ENCODE measurements at regions not wholly inside any gene's neighbourhood (a gene's known extent, or its start where the extent isn't known, plus 50 kb on each side); places are given as distances from the start of the nearest gene placed in this dataset.

- ATAC-seq (no peak), DNase-seq (ENCODE audit: low spot score) (no peak)
- no peak overlapping the region for H2AFZ ChIP-seq
- H3K4me3 ChIP-seq: no peak overlapping the region
- Mint-ChIP-seq H3K27me3 (ENCODE audit: insufficient read depth, low read depth, poor library complexity) (peaks cover 2% of the 10 kb centered on the region), H3K27ac (no peak overlapping the region), H3K4me1 (peaks cover 8% of the 10 kb centered on the region; the same call in 2 of the 3 replicates), H3K36me3 (ENCODE audit: low read depth) (no peaks in the 10 kb centered on the region), H3K4me3 (no peak overlapping the region), H3K9me3 (no peaks in the 10 kb centered on the region; the same call in 1 of the 3 replicates)
- no peaks in the 10 kb centered on the region for H3K27me3 ChIP-seq (ENCODE audit: insufficient read depth)
- no peaks in the 10 kb centered on the region for H4K20me1 ChIP-seq (replicated peaks; ENCODE audit: insufficient read depth)
- no peaks in the 10 kb centered on the region for H3K9me2 ChIP-seq (ENCODE audit: insufficient read depth)
- TF ChIP-seq STAT1 (IDR thresholded peaks at IDR 0.05; ENCODE audit: unreplicated experiment) (no peak), POLR2AphosphoS5 (IDR thresholded peaks at IDR 0.05; ENCODE audit: low read depth) (no peak), JUNB (IDR thresholded peaks at IDR 0.05; ENCODE audit: unreplicated experiment) (no peak), ZNF462 (CRISPR knock-in tag; IDR thresholded peaks at IDR 0.05) (no peak), CREB1 (CRISPR knock-in tag; IDR thresholded peaks at IDR 0.05; ENCODE audit: low read depth) (no peak), NANOG (IDR thresholded peaks at IDR 0.05; ENCODE audit: borderline replicate concordance) (no peak), ETS1 (IDR thresholded peaks at IDR 0.05) (no peak), ZNF114 (CRISPR knock-in tag; IDR thresholded peaks at IDR 0.05) (no peak), EZH2phosphoT487 (IDR thresholded peaks at IDR 0.05; ENCODE audit: unreplicated experiment) (no peak), ZNF331 (CRISPR knock-in tag; IDR thresholded peaks at IDR 0.05; ENCODE audit: low read depth) (no peak), EZH2 (IDR thresholded peaks at IDR 0.05; ENCODE audit: low read depth, unreplicated experiment) (no peak)
- TF ChIP-seq, protein P1, sequence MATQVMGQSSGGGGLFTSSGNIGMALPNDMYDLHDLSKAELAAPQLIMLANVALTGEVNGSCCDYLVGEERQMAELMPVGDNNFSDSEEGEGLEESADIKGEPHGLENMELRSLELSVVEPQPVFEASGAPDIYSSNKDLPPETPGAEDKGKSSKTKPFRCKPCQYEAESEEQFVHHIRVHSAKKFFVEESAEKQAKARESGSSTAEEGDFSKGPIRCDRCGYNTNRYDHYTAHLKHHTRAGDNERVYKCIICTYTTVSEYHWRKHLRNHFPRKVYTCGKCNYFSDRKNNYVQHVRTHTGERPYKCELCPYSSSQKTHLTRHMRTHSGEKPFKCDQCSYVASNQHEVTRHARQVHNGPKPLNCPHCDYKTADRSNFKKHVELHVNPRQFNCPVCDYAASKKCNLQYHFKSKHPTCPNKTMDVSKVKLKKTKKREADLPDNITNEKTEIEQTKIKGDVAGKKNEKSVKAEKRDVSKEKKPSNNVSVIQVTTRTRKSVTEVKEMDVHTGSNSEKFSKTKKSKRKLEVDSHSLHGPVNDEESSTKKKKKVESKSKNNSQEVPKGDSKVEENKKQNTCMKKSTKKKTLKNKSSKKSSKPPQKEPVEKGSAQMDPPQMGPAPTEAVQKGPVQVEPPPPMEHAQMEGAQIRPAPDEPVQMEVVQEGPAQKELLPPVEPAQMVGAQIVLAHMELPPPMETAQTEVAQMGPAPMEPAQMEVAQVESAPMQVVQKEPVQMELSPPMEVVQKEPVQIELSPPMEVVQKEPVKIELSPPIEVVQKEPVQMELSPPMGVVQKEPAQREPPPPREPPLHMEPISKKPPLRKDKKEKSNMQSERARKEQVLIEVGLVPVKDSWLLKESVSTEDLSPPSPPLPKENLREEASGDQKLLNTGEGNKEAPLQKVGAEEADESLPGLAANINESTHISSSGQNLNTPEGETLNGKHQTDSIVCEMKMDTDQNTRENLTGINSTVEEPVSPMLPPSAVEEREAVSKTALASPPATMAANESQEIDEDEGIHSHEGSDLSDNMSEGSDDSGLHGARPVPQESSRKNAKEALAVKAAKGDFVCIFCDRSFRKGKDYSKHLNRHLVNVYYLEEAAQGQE (IDR thresholded peaks at IDR 0.05; ENCODE audit: unreplicated experiment): no peak
- TF ChIP-seq, protein P2, sequence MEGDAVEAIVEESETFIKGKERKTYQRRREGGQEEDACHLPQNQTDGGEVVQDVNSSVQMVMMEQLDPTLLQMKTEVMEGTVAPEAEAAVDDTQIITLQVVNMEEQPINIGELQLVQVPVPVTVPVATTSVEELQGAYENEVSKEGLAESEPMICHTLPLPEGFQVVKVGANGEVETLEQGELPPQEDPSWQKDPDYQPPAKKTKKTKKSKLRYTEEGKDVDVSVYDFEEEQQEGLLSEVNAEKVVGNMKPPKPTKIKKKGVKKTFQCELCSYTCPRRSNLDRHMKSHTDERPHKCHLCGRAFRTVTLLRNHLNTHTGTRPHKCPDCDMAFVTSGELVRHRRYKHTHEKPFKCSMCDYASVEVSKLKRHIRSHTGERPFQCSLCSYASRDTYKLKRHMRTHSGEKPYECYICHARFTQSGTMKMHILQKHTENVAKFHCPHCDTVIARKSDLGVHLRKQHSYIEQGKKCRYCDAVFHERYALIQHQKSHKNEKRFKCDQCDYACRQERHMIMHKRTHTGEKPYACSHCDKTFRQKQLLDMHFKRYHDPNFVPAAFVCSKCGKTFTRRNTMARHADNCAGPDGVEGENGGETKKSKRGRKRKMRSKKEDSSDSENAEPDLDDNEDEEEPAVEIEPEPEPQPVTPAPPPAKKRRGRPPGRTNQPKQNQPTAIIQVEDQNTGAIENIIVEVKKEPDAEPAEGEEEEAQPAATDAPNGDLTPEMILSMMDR (conservative IDR thresholded peaks at IDR 0.05; ENCODE audit: low read depth in 2 of 2): no peak
- no peaks in the 10 kb centered on the region for H3K79me2 ChIP-seq (replicated peaks; ENCODE audit: insufficient read depth)
- no peaks in the 10 kb centered on the region for H3F3A ChIP-seq (replicated peaks; ENCODE audit: low read depth)
- no peaks in the 10 kb centered on the region; the same call in 1 of the 2 replicates for H3K4me1 ChIP-seq (ENCODE audit: insufficient read depth)
- H3K36me3 ChIP-seq (ENCODE audit: insufficient read depth): no peaks in the 10 kb centered on the region
- no peak overlapping the region for H3K27ac ChIP-seq (ENCODE audit: low read depth)
- H3K4me2 ChIP-seq: no peak overlapping the region
These were observed 503.8 kb downstream of the IRX1 start for GRCh38 chr5:4099386-4099785.

Measured in GM23338 (cell line).